ENCODE measurements at regions not wholly inside any gene's neighbourhood (a gene's known extent, or its start where the extent isn't known, plus 50 kb on each side); places are given as distances from the start of the nearest gene placed in this dataset.

GRCh38 chr6:164640956-164641355 is 668.4 kb downstream of the C6orf118 start:
- peak; percentile 63 for TF ChIP-seq EP300 (conservative IDR thresholded peaks at IDR 0.05; ENCODE audit: poor library complexity, severe bottlenecking)
- no peak for TF ChIP-seq CTCF (IDR thresholded peaks at IDR 0.05; ENCODE audit: poor library complexity, severe bottlenecking)
- TF ChIP-seq POLR2AphosphoS5 (IDR thresholded peaks at IDR 0.05): no peak
- no peak for TF ChIP-seq EZH2 (IDR thresholded peaks at IDR 0.05; ENCODE audit: borderline replicate concordance, insufficient read depth, low read length, poor library complexity, severe bottlenecking)
- no peak for TF ChIP-seq TAF1 (IDR thresholded peaks at IDR 0.05; ENCODE audit: low read depth)
- no peak for TF ChIP-seq REST (IDR thresholded peaks at IDR 0.05; ENCODE audit: borderline replicate concordance)
- no peak for TF ChIP-seq MXI1 (conservative IDR thresholded peaks at IDR 0.05; ENCODE audit: poor library complexity, severe bottlenecking)
- TF ChIP-seq RAD21 (conservative IDR thresholded peaks at IDR 0.05): no peak

Measured in neural cell (in vitro differentiated cells).